ENCODE measurements at regions not wholly inside any gene's neighbourhood (a gene's known extent, or its start where the extent isn't known, plus 50 kb on each side); places are given as distances from the start of the nearest gene placed in this dataset.
"Not testable (repeated sequence)": the region's sequence is repeated elsewhere in the genome, so short reads cannot be mapped to it uniquely, and the experiment has no call there.

GRCh38 chr2:878245-878930, 72.3 kb upstream of the SNTG2 start:
- DNase-seq (ENCODE audit: low read depth): no peak

- DNase-seq (ENCODE audit: low read depth): no peak
Measured at GRCh38 chr2:877747-878146, 72.9 kb upstream of the SNTG2 start.

GRCh38 chr2:875687-876615, 74.7 kb upstream of the SNTG2 start:
- DNase-seq (ENCODE audit: low read depth): no peak

DNA sequence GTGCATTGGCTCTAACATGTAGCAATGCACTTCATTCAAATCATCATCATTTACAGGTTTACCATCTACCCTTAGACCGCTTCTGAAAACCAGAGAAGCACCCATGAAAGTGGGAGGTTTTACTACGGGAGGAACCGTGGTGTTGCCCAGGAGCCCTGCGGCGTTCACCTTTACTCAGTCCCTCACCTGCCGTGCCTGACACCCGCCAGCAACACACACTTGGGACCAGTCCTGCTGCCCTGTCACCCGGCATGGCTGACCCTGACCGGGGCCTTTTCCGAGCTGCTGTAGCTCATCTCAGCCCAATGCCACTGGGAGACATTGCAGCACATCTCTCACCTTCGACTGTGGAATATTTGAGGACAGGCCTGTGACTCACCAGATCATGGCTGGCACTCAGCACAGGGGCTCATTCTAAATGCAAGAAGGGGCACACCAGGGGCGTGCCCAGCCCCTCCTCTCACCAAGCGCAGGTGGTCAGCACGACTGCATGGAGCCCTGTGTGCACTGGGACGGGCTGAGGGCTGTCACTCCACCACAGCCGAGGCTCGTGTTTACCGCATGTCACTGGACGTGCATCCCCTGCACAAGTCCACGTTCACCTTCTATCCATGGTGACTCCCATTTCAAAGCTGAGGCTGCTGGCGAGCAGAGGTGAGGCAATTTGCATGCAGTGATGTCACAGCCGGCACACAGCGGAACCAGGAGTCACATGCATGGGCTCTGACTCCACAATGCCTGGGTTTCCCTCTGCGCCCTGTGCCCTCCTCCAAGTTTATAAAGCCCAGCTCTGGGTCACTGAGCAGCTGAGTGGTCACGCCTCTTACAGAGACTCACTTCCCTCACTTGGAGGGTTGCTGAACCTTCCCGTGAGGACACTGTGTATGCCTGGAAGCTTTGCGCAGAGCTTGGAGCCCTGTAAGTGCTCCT, 76.7 kb upstream of the SNTG2 start:
- no peak for DNase-seq (ENCODE audit: low read depth)

DNA sequence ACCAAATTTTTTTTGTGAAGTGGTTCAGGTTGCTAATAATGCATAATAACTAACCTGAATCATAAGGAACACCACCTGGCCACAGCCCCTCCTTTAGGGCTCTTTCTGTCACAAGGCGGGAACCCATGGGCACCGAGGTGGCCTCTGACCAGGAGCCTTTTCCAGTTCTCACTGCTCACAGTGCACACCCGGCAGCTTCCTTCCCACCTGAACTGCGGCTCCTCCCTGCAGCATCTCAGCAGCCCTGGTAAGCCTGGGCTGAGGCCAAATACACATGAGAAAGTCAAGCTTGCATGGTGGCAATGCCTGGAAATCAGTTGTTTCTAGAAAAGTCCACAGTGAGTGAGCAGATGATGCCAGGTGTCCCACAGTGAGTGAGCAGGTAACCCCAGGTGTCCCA, 77.6 kb upstream of the SNTG2 start:
- DNase-seq (ENCODE audit: low read depth): no peak

DNA sequence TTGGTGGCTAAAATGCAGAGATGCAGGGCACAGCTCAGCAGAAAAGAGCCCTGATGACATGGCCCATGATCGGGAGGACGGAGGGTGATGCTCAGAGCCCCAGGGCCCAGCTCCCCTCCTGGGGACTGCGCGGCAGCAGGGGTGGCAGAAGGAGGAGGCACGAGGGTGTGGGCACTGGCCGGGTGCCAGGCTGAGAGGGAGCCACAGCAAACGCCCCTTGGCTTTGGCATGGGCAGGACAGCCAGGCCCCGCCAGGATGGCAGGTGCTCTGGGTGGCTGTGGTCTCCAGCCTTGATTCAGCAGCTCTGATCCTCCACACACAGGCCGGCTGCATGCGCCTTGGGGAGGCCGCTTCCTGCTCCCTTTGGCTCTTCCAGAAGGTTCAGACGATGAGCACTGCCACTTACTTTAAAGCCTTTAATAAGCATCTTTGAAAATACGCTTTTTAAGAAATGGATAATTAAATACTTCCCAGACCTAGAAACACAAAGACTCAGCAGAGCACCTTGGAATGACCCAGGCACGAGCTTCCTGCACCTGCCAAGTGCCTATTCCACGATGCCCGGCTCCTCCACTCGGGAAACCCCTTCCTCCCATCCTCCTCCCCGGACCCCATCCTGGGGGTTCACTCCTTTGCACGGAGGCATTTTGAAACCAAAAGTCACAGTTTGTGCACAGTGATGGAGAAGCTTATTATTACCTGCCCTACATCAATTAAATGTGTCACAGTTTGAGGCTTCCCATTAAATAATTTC, 78.5 kb upstream of the SNTG2 start:
- DNase-seq (ENCODE audit: low read depth): no peak

DNA sequence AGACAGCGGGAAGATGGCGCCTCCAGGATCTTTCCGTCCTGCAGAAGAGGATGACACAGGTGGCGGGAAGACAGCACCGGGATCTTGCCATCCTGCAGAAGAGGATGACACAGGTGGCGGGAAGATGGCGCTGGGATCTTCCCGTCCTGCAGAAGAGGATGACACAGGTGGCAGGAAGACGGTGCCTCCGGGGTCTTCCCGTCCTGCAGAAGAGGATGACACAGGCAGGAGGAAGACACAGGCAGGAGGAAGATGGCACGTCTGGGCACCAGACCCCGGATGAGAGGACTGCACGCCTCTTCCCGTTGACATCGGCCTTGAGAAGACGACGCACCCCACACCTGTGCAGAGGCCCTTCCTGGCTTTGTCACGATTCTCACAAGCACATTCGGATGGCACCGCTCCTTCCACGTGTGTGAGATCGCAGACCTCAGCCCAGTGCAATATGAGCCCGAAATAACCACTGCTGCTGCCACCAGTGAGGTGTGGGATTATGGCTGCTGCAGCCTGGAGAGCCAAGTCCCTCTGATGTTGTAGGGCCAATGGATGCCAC, 79.4 kb upstream of the SNTG2 start:
- no peak for DNase-seq (ENCODE audit: low read depth)

DNA sequence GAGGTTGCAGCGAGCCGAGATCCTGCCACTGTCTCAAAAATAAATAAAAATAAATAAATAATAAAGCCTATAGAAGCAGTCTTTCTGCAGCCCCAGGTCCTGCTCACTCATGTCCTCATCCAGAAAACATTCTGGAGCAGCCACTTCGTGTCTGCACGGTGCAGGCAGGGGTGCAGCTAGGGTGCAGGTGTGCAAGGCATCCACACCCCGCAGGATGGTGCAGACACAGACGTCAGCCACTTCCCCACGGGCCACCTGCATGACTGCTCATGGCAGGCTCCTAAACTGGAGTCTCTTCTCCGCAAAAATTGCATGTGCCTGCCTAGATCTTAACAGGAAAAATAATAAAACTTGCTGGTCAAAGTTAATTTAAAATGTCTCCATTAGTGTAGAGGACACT, 80.2 kb upstream of the SNTG2 start:
- no peak for DNase-seq (ENCODE audit: low read depth)

DNA sequence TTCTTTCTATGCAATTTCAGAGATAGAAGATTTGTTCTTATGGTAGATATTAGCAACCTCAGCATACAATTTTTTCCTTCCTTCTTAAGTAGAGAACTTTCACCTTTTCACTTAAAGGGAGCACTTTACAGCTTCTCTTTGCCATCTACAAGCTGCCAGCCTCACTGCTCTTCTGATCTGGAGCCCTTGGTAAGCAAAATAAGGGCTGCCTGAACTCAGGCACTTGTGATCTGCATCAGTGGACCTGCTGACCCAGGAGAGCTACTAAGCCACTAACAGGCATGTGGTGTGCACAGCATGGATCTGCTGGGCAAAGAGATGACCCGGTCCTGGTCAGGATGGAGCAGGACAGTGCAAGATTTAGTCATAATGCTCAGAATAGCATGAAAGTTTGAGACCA, 80.8 kb upstream of the SNTG2 start:
- DNase-seq (ENCODE audit: low read depth): no peak

GRCh38 chr2:869357-869871, 81.2 kb upstream of the SNTG2 start:
- no peak for DNase-seq (ENCODE audit: low read depth)

DNA sequence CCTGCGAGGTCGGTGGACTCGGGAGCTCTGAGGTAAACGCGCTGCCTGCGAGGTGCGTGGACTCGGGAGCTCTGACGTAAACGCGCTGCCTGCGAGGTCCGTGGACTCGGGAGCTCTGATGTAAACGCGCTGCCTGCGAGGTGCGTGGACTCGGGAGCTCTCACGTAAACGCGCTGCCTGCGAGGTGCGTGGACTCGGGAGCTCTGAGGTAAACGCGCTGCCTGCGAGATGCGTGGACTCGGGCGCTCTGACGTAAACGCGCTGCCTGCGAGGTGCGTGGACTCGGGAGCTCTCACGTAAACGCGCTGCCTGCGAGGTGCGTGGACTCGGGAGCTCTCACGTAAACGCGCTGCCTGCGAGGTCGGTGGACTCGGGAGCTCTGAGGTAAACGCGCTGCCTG, 81.8 kb upstream of the SNTG2 start:
- DNase-seq (ENCODE audit: low read depth): not testable (repeated sequence)

- DNase-seq (ENCODE audit: low read depth): no peak
Measured at GRCh38 chr2:867296-867695, 83.4 kb upstream of the SNTG2 start.

DNA sequence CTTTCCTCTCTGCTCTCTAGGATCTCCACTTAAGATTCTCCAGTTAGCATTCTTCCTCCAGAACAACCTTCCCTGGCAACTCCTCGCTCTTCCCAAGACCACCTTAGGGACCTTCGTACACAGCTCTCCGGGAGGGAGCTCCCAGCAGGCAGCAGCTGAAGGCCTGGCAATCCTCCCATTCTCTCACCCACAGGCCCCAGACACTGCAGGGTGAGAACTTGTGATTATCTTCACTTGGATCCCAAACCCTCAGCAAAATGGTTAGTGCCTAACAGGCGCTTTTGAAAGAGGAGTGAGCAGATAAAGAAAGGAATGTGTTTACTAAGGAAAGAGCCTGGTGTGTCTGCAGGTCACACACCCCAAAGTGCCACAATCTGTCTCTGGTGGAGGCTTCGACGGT, 83.8 kb upstream of the SNTG2 start:
- no peak for DNase-seq (ENCODE audit: low read depth)

DNA sequence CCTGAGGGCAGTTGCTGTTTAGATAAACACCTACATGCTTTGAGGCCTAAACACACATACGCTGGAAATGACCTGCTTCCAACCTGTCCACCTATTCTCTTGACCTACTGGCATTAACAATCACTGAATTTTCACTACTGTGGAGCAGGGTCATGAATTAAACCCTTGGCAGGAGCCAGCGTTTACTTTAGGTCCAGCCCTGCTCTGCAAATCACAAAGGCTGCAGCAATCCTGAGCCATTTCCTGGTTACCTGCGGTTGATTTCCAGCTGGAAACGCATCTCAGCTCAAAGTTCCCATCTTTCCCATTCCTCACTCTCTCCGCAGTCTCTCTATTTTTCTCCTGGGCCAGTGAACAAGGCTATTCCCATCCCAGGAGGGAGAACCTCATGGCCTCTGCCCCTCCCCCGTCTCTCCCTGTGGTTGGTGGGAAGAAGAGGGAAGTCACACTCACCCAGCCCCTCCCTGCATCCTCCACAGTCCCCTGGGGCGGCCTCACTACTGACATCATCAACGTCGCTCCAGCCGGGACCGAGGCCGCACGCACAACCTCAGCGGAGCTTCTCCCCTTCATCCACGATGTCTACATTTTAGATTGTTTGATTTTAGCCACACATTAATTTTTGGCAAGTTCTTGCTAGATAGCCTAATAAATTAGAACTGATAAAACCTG, 84.5 kb upstream of the SNTG2 start:
- no peak for DNase-seq (ENCODE audit: low read depth)

DNA sequence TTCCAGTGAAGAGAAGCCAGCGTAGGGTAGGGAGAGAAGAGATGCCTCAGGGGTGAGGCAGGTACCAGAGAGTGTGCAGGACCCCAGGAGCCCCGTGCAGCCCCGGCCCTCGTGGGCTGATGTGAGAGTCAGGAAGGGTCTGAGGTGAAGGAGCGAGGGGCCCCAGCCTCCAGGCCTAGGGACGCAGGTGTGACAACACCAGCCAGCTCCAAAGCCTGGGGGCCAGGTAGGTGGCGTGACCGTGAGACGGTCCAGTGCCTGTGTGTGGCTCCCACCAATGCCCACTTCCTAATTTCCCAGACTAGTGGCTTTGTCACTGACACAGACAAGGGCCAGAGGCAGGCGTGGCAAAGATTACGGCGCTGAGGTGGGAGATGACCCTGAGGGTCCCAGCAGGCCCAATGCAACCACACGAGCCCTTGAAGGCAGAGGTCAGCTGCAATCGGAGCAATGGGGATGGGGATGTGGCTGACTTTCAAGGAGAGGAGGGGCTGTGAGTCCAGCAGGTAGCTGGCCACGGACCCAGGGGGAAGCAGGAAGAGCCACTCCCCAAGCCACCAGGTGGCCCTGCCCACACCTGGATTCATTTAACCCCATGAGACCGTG, 86.0 kb upstream of the SNTG2 start:
- no peak for DNase-seq (ENCODE audit: low read depth)

- DNase-seq (ENCODE audit: low read depth): no peak
Measured at GRCh38 chr2:863732-864450, 86.8 kb upstream of the SNTG2 start.

DNA sequence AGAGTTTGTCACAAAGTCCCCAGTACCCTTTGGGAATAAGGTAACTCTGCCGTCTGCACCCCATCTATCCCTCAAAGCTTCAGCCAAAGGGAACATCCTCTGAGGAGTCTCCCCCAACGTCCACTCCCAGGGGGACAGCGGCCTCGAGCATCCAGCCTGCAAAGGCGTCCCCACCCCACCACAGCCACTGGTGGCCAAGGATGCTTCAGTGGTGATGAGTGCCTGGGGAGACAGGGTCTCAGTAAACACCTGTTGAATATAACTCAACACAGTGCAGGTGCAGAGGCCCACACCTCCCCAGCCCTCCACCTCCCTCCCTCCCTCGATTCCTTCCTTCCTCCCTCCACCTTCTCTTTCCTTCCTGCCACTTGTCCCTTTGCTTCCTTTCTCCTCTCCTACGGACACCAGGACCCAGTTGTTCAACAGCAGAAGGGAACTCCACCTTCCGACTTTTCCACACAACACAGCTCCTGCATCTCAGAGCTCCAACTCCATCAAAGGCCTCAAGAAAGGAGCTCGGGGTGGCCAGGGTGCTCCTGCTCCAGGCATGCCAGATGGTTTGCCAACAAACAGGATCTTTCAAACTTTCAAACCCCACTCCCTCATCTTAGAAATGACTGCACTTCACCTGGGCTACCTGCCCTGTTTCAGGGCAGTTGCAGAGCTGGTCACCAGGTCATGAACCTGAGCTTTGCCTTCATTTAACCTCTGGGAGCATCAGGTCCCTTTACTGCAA, 87.8 kb upstream of the SNTG2 start:
- DNase-seq (ENCODE audit: low read depth): no peak

DNA sequence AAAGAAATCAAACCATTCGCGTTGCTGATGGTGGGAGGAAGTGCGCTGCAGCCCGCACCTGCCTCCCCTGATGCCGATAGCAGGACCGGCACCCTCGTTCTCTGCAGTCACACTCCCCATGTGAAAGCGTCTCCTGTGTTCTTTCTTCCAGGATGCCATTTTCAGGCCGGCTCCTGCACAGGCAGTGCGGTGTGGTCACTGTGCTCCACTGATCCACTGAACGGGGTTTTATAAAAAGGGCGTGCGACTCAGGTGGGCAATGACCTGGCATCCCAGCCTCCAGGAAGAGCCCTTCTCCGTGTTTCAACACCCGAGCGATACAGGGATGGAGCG, 88.3 kb upstream of the SNTG2 start:
- no peak for DNase-seq (ENCODE audit: low read depth)

All from LHCN-M2 (cell line).